ENCODE measurements at regions not wholly inside any gene's neighbourhood (a gene's known extent, or its start where the extent isn't known, plus 50 kb on each side); places are given as distances from the start of the nearest gene placed in this dataset.

GRCh38 chr4:27123123-27123768 is 262.6 kb downstream of the STIM2 start:
- TF ChIP-seq CTCF (IDR thresholded peaks at IDR 0.05) (no peak), POLR2A (IDR thresholded peaks at IDR 0.05) (no peak)
